ENCODE measurements at regions not wholly inside any gene's neighbourhood (a gene's known extent, or its start where the extent isn't known, plus 50 kb on each side); places are given as distances from the start of the nearest gene placed in this dataset.

DNA sequence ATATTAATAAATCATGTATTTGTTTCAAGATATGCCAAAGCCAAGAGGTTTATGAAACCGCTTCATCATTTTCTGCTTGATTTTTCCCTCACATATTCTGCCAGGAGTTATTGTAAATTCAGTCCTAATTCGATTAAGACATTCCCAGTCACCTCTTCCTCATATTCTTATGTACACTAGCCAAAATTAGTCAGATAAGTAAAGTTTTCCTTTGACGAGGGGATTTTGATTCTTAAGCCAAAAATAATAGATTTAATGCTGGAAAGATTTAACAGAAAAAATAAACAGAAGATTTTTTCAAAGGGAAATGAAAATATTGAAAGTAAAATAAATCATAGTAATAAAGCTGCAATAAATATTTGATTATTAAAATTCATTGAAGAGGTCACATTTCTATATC is 51.0 kb upstream of the VEGFC start:
- DNase-seq (ENCODE audit: low read depth in 2 of 2): no peak

GRCh38 chr4:176844448-176844847 is 51.7 kb upstream of the VEGFC start:
- no peak for DNase-seq (ENCODE audit: low read depth in 2 of 2)

GRCh38 chr4:176845636-176846035 is 52.9 kb upstream of the VEGFC start:
- peak; percentile 68 to 72 for DNase-seq (ENCODE audit: low read depth in 2 of 2)

DNA sequence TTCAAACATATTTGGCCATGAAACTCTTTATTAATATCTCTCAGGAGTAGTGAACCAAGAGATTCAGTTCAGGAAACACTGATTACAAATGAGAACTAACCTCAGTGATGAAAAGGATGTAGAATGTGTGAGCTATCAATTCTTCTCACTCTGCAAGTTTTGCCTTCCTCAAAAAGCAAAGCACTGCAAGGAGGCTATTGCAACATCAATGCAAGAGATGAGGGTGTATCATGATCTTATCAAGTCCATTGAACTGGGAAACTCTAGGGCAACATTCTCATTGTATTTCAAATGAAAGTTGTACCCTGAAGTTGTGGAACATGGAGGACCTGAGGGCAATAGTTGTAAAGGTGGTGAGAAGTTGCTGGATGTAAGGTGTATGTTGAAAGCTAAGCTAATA is 56.4 kb upstream of the VEGFC start:
- DNase-seq (ENCODE audit: low read depth in 2 of 2): no peak

DNA sequence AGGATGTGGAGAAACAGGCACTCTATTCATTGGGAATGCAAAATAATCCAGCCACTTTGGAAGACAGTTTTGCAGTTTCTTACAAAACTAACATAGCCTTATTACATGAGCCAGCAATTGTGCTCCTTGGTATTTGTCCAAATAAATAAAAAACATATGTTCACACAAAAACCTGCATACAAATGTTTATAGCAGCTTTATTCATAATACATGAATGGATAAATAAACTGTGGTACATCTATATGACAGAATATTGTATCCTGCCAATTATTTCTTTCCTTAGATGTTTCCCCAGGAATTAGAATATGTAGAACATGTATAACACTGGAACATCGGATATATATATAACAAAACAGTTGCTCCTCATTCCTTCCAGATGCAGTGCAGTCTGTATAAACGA is 57.7 kb upstream of the VEGFC start:
- no peak for DNase-seq (ENCODE audit: low read depth in 2 of 2)

- no peak for DNase-seq (ENCODE audit: low read depth in 2 of 2)
These were observed 63.7 kb upstream of the VEGFC start for GRCh38 chr4:176856421-176856820.

DNA sequence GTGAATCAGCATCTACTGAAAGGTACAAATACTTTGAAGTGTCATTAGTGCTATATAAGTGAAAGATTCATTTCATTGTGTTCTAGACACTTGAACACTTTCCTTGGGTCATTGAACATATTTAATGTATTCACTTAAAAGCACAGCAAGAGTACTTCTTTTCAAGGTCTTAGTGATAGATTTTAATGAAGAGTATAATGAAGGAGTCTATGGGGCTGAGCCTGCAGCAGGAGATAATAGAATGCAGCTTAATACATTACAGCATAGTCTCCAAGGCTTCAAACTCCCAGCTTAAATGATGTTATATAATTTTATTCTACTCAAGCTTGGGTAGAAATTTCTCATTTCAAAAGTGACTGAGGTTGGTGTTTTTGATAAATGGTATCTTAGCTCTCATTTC is 66.1 kb upstream of the VEGFC start:
- DNase-seq (ENCODE audit: low read depth in 2 of 2): no peak

DNA sequence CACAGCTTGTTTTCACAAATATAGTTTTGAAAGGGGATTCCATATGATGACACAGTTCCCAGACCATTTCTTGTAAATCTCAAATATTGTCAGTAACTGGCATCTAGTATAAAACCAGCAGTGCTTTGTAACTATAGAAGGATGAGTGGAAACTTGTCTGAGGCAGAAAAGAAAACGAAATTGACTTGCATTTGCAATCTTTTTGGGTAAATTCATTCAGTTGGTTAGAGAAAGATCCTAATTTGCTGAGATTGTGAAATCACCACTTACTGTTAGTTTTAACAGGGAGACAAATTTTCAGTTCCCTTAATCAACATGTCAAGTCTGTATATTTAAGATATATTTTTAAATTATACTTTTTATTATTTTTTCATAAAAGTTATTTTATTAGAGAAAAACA is 71.5 kb upstream of the VEGFC start:
- no peak for DNase-seq (ENCODE audit: low read depth in 2 of 2)

DNA sequence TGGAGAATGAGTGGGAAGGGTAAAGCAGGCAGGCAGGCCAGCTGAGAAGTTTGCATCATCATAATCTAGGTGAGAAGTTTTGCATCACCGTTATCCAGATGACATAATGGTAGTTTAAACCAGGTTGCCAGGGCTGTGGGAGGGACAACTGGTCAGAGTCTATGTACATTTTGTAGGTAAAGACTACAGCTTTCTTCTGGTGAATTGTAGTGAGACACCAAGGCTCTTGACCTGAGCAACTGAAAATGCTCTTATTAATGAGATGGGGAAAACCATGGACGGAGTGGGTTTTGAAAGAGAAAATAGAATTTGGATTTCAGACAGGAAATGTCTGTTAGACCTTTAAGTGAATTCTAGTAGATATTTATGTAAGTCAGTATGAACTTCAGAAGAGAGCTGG is 76.0 kb upstream of the VEGFC start:
- no peak for DNase-seq (ENCODE audit: low read depth in 2 of 2)

GRCh38 chr4:176872461-176872860 is 79.7 kb upstream of the VEGFC start:
- no peak for DNase-seq (ENCODE audit: low read depth in 2 of 2)

- DNase-seq (ENCODE audit: low read depth in 2 of 2): no peak
These were observed 82.2 kb upstream of the VEGFC start for GRCh38 chr4:176874721-176875445.

DNA sequence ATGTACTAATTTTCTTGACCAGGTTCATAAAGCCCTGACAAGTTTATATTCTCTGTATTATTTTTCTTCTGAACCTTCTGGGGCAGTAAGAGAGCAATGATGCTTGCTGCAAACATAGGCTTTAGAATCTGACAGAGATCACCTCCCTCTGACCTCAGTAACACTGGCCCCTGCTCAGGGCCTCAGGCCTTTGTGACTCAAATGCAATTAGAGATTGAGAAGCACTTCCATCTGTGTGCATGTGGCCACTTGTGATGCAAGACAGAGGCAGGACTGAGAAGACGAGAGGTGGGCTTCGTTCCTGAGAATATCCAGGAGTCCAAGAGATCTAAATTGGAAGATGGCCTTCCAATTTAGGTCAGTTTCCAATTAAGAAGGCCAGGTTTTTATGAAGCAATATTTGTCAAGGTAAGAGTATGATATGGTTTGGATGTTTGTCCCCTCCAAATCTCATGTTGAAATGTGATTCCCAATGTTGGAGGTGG is 82.8 kb upstream of the VEGFC start:
- DNase-seq (ENCODE audit: low read depth in 2 of 2): no peak

DNA sequence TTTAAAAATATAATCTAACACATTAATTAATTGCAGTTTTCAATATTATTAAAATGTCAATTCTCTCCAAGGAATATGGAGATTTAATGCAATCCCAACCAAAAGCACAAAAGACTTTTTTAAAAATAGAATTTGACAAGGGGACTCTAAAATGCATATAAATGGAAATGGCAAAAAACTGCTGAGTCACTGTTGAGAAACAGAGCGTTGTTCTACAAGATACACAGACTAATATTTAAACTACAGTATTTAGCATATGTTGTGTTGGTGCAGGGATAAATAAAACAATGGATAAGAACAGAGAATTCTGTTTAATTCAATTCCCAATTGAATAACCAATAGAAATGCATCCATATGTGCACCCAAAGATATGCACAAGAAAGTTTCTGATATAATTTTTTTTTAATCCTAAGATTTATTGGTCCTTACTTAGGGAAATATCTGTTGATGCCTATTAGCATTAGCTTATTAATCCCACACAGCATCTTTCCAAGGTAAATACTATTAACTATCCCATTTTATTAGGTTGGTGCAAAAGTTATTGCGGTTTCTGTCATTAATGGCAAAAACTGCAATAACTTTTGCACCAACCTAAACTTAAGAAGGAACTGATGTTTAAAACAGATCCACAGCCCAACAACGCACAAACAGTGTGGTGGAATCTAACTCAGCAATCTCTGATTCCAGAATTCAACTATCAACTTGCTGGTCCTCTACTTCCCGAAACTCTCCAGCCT is 86.8 kb upstream of the VEGFC start:
- no peak for DNase-seq (ENCODE audit: low read depth in 2 of 2)

DNA sequence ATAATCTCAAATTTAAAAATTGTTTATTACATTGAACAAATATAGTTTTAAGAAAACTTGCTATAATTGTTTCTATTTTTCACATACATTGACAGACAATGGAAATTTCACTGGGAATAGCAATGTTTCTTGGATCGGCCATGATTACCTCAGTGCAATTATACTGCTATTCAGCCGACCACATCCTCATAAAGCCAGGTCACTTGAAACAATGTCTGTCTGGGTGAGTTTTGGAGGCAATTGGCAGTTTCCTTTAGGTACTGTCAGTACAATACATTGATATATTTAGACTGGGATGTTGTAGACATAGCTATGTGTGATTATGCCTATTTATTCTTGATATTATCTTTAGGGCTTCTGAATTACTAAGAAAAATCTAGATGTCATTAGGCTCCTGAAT is 89.5 kb upstream of the VEGFC start:
- no peak for DNase-seq (ENCODE audit: low read depth in 2 of 2)

DNA sequence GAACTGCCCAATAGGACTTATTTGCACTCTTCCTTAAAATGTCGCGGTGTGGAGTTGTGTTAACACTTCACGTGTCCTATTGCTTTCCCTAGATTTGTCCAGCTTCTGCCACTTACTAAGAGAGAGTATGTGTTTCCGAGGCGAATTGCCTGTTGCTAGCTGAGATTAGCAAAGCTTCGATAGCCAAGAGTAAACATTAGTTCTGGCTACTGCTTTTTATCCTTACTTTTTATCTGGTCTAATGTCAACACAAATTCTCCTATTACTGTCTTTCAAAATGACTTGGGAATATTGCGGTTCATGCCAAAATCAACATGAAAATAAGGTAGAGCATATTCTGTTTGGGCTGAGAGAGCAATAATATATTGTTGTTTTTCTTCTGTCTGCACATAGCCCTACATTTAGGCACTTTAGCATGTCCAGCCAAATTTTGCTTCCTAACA is 90.4 kb upstream of the VEGFC start:
- DNase-seq (ENCODE audit: low read depth in 2 of 2): no peak

DNA sequence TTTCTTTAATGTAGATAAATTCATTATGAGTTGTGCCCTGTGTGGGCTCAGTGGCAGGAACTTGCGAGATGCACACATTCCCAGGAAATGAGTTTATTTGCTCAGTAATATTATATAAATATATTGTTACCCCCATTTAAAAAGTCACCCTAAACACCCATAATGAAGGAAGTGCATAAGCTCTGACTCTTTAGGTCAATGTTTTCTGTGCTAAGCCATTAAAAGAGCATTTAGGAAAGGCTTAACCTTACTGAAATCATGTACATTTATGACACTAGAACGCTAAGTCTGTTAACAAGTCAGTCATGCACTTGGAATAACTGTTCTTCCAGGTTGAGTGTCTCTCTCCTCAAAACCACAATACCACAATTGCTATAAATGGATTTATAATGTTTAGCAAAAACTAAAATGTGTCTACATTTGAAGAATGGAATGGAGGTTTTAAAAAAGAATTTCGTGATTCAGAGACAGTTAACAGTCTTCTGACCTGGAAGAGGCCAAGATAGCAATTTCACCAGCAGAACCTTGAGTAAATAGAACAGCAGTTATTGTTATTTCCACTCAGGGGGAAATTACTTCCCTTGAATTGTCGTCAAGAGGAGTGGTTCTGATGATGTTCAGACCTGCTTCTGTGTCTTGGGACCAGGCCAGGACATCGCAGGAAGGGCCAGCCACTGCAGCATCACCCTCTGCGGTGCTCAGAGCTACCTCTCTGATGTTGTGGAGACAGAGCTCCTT is 91.1 kb upstream of the VEGFC start:
- peak; percentile 91 to 93 for DNase-seq (ENCODE audit: low read depth in 2 of 2)

DNA sequence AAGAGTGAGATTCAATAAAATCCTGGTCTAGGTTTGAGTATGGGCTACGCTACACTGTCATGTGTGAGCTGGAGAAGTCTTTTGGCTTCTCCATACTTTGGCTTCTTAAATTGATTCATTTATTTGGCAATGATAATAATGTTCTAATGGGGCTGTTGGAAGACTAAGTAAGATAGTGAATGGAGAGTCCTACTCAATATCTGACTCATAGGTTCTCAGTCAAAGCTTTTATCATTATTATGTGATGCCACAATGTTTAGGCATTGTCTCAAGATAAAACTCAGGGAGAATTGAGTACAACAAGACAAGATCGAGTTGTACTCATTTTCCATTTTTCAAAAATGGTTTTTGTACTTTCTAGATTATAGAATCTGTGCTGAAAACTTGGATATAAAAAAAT is 92.5 kb upstream of the VEGFC start:
- DNase-seq (ENCODE audit: low read depth in 2 of 2): no peak

- no peak for DNase-seq (ENCODE audit: low read depth in 2 of 2)
These were observed 93.4 kb upstream of the VEGFC start for GRCh38 chr4:176886135-176886534.

GRCh38 chr4:176889776-176890175 is 97.1 kb upstream of the VEGFC start:
- no peak for DNase-seq (ENCODE audit: low read depth in 2 of 2)

DNA sequence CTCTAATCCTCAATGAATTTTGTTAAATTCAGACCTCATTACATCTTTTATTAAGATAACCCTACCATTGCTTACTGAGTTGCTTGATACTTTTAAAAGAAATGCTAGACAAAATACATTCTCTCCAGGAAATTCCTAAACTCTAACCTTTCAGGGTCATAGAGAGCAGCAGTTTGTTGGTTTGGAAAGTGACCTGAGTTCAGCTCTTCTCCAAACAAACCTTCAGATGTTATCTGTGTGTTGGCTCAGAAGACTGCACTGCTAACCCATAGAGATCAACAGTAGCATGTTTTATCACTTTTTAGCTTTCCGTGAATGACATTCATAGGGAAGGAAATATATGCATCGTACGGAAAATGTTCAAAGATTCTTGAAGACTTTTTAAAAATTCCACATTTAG is 101.8 kb upstream of the VEGFC start:
- no peak for DNase-seq (ENCODE audit: low read depth in 2 of 2)

DNA sequence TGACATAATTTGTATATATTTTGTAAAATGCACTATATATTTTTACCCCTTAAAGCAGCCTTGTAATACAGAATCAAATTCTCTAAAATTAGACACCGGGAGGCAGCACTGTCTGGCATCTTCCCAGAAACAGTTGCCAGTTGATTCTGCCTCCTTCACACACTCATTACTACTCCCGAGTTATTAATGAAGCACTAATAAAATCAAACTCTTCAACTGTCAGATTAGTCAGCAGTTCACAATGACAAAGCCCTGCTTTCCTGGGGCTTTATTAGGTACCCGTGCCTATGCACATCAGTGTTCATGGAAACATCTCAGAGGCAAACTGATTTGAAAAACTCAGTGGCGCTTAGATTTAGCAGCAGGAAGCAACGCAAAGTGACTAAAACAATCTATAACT is 103.5 kb upstream of the VEGFC start:
- DNase-seq (ENCODE audit: low read depth in 2 of 2): no peak

DNA sequence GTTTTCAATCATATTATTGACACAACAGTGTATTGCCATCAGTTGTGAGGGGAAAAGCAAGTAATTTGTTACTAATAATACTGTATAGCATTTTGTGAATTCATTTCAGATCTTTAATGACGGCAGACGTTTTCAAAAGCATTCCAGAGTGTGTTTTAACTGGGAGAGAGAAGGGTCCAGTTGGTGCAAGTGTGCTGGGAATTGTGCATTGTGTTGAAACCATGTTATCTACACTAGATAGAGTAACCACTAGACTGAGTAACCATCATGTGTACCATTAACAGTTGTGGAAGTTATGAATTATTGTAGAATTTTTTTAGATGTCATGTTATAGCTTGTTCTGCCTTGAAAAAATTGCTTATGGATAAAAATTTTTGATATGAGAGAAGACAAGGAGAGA is 104.5 kb upstream of the VEGFC start:
- no peak for DNase-seq (ENCODE audit: low read depth in 2 of 2)

- DNase-seq (ENCODE audit: low read depth in 2 of 2): no peak
These were observed 106.1 kb upstream of the VEGFC start for GRCh38 chr4:176898791-176899190.
